Activated CD4-positive, alpha-beta T cell treated with anti-CD3 and anti-CD28 coated beads, Interleukin-2, Interleukin-6, amounts not matched to agents 100 ng/mL and 50 ng/mL, durations not matched to agents 16 hours and 8 hours (primary cell): ENCODE measurements at regions not wholly inside any gene's neighbourhood (a gene's known extent, or its start where the extent isn't known, plus 50 kb on each side); places are given as distances from the start of the nearest gene placed in this dataset.

Experiments used
- DNase-seq: peaks from one replicate; pipeline ENCODE4 v3.0.0-alpha.2; 2020

- no peak for DNase-seq
These were observed 429.0 kb upstream of the CDH5 start for GRCh38 chr16:65937455-65937854.

DNA sequence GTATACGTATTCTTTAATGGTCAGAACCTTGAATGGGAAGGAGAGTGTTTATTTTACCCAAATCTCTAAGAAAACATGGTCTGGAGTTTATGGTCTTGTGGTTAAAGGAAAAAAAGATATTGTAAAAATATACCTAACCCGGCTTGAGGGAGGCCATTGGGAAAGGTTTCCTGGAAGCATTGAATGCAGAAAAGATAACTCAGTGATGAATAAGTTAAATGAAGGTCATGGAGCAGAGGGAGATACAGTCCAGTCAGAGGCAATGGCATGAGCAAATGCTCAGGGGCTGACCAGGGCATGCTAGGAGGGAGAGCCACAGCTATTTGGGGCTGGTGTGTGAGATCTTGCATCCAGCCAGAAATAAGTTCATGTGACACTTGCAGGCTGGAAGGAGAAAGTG lies 430.4 kb upstream of the CDH5 start:
- DNase-seq = no peak

DNA sequence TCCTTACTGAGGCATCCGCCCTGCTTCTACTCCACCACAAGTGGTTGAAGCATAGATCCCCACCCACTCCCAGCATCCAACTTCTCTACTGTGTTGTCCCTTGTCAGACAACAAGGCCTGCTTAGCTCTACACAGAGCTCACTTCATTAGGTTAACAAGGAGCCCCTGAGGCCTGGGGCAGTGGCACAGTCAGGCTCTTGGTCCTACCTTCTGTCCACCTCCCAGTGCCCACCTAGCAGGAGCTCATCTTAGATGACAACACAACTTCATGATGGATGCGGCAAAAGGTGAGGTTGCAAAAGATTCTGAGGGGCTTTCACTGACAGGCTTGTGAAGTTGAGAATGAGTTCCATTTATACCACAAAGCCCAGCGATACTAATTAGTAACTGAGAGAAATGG lies 432.0 kb upstream of the CDH5 start:
- DNase-seq = no peak

- no peak for DNase-seq
These were observed 432.8 kb upstream of the CDH5 start for GRCh38 chr16:65933703-65934102.

DNA sequence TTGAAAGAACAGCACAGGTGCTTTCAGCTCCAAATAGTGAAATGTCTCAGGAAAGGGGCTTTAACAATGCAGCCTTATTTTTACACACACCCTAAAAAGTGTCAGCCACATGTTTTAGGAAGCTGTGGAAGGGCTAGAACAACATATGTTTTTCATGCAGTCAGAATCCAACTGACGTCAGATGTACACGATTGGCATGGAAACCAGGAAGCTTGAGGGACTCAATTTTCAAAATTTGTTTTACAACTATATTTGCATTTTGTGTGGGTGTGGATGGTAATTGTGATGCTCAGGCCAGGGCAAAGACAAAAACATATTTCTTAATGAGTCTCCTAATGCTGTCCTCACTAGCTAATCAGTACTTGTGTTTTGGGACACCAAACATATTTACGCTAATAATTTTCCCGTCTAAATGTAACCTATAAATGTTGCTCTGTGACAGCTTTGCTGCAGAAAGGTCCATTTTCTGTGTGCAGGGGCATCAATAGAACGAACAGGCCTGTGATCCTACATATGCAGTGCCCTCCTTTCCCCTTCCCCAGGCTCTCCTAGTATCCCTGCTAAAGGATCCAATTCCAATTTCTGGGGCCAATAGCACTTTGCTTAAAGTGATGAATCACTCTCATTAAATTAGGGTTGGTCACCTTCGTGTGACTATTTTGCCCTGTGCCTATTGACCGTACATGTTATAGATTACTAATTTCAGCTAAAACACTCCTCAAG lies 434.0 kb upstream of the CDH5 start:
- DNase-seq = no peak

DNA sequence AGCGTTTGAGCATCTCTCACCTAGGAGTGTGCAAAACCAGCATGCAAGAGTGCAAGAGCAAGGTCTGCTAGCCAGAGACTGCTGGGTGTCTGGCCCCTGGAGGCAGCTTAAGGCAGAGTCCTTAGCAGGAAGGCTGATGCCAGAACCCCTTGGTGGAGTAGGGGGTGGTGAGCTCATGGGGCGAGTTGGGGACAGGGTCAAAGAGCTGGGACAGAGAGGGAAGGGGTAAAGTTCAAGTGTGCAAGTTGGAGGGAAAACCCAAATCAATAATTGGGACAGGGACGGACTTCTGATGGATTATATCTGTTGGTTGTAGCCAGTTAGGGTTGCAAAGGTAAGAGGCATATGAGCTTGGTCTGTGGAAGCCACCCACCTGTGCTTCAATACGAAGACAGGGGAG lies 443.6 kb upstream of the CDH5 start:
- no peak for DNase-seq

- no peak for DNase-seq
These were observed 446.5 kb upstream of the CDH5 start for GRCh38 chr16:65919986-65920376.

GRCh38 chr16:65919145-65919985 lies 447.1 kb upstream of the CDH5 start:
- no peak for DNase-seq

DNA sequence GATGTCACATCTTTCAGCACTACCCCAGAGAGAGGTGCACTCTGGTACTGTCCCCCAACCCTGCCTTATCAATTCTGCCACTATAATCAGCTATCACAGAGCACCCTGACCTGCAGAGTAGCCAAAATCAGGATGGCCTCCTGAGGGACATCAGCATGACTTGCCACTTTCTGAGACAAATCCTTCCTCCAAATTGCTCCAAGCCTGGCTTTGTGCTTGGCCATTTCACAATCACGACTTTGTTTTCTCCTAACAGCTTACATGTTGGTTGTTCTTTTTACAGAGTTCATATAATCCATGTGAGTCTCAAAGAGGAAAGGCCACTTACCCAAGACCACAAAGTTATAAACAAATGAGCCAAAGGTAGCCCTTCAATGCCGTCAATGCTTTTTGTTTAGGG lies 449.0 kb upstream of the CDH5 start:
- DNase-seq = no peak

DNA sequence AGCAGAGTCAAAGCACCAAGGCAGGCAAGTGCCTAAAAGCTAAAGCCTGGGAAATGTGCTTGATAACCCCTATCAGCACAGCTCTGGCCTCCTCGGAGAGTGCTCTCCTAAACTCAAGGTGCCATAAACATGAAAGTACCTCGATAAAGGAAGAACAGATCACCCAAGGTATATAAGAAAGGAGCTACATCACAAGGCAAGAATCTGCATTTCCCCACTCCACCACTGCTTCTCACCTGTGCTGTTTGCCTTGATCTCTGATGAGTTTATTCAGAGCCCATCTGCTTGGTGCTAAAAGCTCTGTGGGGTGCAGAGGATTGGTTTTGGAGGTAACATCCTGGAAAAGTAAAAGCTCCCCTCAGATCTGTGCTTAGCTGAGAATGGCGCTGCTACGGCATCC lies 449.5 kb upstream of the CDH5 start:
- DNase-seq = no peak

GRCh38 chr16:65910291-65910690 lies 456.2 kb upstream of the CDH5 start:
- no peak for DNase-seq

DNA sequence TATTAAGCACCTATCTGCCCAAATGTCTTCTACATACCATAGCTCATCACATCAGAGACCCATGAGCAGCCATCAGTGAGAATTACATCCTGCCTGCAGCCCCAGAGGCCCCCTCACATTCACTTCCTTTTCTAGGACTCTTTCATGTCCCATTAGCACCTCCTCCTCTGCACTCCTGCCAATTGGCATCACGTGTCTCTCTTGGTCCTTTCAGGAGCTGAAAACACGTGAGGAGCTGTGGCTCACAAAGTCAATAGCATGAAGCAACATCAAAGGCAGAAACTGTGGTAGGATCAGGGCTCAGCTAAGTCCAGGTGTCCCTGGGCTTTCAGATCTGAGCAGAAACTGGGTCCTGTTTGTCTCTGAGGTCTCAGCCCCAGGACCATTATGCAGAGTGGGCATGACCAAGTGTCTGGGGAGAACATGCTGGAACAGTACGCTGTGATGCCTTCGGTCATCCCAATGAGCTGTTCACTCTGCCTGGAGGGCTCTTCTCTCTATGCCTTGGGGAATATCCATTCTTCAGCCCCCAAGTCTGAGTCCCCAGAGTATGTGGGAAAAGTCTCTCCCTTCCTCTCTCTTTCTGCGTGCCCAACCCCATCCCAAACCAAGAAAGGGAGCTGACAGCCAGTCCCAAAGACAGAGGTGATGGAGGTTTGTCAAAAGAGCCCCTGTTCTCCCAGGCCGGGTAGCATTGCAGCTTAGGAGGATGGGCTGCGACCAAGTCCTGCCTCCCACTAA lies 457.0 kb upstream of the CDH5 start:
- DNase-seq = no peak

- no peak for DNase-seq
These were observed 457.9 kb upstream of the CDH5 start for GRCh38 chr16:65908568-65908967.

- DNase-seq = no peak
These were observed 461.2 kb upstream of the CDH5 start for GRCh38 chr16:65905331-65905730.

DNA sequence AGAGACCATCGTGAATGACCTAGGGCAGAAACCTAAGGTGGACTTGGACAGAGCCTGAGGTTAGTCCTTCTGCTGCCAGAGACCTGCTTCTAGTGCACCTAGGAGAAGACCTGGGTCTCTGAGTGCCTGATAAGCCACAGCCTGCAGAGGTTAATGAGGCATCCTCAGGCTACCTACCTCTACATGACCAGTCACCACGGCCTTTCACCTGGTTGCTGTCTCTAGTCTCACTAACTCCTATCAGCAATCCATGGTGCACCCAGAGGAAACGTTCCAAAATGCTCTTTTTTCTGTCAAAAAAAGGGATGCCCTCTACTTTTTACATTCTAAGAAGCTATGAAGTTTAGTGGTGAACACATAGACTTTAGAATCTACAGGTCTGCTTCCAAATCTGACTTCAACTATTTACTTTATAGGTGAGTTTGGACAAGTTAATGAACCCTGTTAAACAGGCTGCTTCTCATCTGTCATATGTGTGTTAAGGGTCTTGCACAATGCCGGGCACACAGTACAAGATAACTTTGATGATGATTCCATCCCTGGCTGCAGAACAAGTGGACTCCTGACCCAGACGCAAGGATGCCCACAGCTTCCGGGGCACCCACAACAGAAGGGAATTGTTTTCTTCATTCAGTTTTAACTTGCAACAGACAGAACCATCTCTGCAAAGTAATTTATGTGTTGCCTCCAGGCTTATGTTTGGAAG lies 469.9 kb upstream of the CDH5 start:
- no peak for DNase-seq

DNA sequence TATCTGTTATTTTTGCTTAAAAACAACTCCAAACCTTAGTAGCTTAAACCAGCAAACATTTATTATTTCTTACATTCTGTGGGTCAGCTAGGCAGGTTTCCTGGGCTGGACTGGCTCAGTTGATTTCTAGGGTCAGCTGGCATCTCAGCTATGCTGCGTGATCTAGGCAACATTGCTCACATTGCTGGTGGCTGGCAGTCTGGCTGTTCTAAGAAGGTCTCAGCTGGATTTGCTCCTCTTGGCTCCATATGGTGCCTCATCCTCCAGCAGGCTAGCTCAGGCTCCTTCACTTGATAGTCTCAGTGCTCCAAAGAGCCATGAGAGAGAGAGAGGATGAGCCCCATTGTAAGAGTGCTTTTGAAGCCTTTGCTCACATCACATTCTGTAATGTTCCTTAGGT lies 470.6 kb upstream of the CDH5 start:
- no peak for DNase-seq

DNA sequence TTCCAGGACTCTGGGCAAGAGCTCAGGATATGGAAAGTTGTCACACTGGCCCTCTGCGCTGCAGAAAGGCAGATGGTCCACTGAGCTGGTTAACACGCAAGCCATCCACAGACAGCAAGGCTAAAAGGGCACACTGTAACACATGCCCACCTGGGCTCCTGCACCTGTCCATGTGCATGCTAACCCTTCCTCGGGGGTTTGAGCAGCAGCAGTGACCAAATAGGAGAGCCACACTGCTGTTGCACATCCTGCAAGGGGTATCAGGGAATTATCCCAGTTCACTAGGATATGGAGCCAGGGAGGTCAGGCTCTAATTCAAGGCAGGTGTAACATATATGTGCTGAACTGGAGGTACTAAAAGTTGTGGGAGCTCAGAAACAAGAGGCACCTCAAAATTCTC lies 471.0 kb upstream of the CDH5 start:
- no peak for DNase-seq

- DNase-seq = no peak
These were observed 476.3 kb upstream of the CDH5 start for GRCh38 chr16:65890203-65890602.

DNA sequence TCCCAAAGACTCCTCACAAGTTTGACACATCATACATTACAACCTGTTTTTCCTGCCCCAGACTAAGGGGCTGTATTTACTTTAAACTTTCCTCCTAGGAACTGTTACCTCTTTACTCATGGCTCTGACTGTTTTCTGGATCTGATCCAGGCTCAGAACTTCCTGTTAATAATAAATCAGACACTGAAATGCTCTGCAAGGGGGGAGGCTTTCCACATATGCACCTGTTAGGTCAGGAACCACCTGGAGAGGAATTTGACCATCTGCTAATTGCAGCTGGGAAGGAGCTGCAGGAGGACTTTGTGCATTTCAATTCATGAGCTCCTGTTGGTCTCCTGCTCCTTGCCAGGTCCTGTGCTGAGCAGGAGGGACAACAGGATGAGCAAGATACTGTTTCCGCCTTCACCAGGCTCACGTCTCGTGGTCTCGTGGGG lies 476.9 kb upstream of the CDH5 start:
- DNase-seq = no peak

GRCh38 chr16:65888201-65888600 lies 478.3 kb upstream of the CDH5 start:
- no peak for DNase-seq

DNA sequence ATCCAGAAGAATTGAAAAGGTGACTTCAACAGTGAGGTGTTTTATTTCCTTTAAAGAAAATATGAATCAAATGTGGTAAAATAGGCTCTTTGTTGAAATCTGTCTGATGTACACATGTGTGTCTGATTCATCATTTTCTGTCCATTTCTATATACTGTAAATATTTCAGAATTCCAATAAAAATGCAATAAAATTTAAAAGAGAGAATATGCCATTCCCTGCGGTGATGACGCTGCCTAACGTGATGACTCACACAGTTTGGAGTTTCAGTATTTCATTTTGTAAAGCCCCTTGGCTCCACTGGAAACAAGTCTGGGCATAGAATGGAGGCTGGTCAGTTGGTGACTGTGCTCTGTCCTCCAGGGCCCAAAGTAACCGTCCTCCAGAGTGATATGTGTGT lies 482.5 kb upstream of the CDH5 start:
- no peak for DNase-seq

GRCh38 chr16:65878347-65878746 lies 488.1 kb upstream of the CDH5 start:
- DNase-seq = no peak

GRCh38 chr16:65876624-65877023 lies 489.9 kb upstream of the CDH5 start:
- no peak for DNase-seq
